ENCODE measurements at regions not wholly inside any gene's neighbourhood (a gene's known extent, or its start where the extent isn't known, plus 50 kb on each side); places are given as distances from the start of the nearest gene placed in this dataset.

DNA sequence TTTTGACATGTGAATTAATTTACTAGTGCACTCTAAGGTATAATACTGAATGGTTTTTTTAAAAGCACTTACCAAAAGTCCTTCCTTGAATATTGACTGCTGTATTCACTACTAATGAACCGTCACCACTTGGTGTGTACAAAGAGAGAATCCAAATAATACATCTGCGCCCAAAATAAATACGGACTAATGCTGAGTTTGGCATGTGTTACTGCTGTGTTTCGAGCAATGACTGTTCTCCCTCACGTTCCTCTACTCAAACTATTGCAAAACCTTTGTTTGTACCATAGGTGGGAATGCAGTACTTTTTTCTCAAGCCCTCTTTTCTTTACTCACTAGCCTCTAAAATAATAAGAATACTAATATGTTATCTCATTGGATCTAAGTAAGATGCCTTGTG, 305.5 kb downstream of the QKI start:
- POLR2A ChIA-PET = no interaction called here

DNA sequence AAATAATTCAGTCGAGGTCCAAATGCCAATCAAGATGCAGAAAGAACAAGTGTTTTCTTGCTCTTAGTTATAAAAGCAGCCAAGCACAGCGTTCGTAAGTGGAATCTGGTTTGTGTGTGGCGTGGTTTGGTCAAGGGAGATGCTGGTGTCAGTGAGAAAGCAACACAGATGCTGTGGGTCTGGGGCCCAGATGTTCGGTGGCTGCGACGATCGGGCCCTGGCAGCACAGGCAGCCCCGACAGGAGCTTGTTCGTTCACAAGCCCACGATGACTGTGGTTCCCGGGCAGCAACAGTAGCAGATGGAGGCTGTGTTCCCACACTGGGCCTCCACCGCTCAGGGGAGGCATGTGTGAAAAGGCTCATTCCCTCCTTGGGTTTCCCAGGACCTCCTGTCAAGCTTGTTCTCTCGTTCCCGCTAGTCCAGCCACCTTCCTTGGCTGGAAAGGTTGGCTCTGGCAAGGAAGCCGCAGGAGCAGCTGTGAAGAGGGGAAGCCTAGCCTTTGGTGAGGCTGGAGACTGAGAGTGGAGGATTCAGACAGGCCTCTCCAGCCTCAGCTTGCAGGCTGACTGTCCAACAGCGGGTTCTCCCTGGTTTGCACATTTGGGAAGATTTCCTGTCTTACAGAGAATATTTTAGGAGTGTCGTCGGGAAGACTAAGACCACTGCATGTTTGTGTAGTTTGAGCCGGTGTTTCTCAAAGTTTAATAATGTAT, 304.7 kb downstream of the QKI start:
- CTCF ChIA-PET = no interaction called here

More for the DNA sequence above, 305.5 kb downstream of the QKI start:
- intact Hi-C loops (cut with micrococcal nuclease) = no loop called here
- no peak for DNase-seq (ENCODE audit: unreplicated experiment)
- H3K27ac Mint-ChIP-seq (ENCODE audit: low read depth, unreplicated experiment) = no peak overlapping the region
- no TSS peak for BruUV-seq (replicated peaks)
- no peaks in the 10 kb centered on the region for H3K9me3 Mint-ChIP-seq (ENCODE audit: unreplicated experiment)
- H3K27me3 Mint-ChIP-seq (ENCODE audit: insufficient read depth, unreplicated experiment) = no peaks in the 10 kb centered on the region
- TF ChIP-seq, protein P1, sequence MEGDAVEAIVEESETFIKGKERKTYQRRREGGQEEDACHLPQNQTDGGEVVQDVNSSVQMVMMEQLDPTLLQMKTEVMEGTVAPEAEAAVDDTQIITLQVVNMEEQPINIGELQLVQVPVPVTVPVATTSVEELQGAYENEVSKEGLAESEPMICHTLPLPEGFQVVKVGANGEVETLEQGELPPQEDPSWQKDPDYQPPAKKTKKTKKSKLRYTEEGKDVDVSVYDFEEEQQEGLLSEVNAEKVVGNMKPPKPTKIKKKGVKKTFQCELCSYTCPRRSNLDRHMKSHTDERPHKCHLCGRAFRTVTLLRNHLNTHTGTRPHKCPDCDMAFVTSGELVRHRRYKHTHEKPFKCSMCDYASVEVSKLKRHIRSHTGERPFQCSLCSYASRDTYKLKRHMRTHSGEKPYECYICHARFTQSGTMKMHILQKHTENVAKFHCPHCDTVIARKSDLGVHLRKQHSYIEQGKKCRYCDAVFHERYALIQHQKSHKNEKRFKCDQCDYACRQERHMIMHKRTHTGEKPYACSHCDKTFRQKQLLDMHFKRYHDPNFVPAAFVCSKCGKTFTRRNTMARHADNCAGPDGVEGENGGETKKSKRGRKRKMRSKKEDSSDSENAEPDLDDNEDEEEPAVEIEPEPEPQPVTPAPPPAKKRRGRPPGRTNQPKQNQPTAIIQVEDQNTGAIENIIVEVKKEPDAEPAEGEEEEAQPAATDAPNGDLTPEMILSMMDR (IDR thresholded peaks at IDR 0.05; ENCODE audit: unreplicated experiment) = no peak
- CTCF ChIA-PET = no interaction called here
- H3K4me1 Mint-ChIP-seq (ENCODE audit: insufficient read depth, unreplicated experiment) = no peaks in the 10 kb centered on the region
- H3K36me3 Mint-ChIP-seq (ENCODE audit: insufficient read depth, unreplicated experiment) = peaks cover 6% of the 10 kb centered on the region
- H3K4me3 Mint-ChIP-seq (ENCODE audit: unreplicated experiment) = no peak overlapping the region

DNA sequence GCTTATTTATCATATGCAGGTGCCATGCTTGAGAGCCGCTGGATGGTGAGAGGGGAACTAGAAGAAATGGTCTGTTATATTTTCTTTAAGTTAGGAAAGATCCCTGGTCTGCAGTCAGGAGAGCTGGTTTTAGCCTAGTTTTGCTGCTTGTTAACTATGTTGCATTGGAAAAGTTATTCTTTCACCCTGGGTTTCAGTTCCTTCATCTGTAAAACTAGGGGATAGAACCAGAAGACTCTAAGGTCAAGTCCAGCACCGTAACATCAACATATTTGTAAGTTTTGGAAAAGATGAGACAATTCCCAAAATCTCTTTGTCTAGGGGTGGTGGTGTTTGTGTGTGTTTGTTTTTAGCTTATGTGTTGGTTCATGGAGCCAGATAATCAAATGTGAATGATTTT, 304.0 kb downstream of the QKI start:
- BruUV-seq (replicated peaks) = no TSS peak
- ChIA-PET POLR2A (no interaction called here), CTCF (no interaction called here)
- intact Hi-C loops (cut with micrococcal nuclease) = no loop called here
- TF ChIP-seq, protein P1 (IDR thresholded peaks at IDR 0.05; ENCODE audit: unreplicated experiment) = no peak
- peaks cover 6% of the 10 kb centered on the region for H3K36me3 Mint-ChIP-seq (ENCODE audit: insufficient read depth, unreplicated experiment)
- no peak overlapping the region for H3K27ac Mint-ChIP-seq (ENCODE audit: low read depth, unreplicated experiment)
- H3K9me3 Mint-ChIP-seq (ENCODE audit: unreplicated experiment) = no peaks in the 10 kb centered on the region
- H3K4me3 Mint-ChIP-seq (ENCODE audit: unreplicated experiment) = no peak overlapping the region
- H3K4me1 Mint-ChIP-seq (ENCODE audit: insufficient read depth, unreplicated experiment) = no peaks in the 10 kb centered on the region
- H3K27me3 Mint-ChIP-seq (ENCODE audit: insufficient read depth, unreplicated experiment) = no peaks in the 10 kb centered on the region
- DNase-seq (ENCODE audit: unreplicated experiment) = no peak

More for the DNA sequence above, 304.7 kb downstream of the QKI start:
- H3K4me1 Mint-ChIP-seq (ENCODE audit: insufficient read depth, unreplicated experiment) = no peaks in the 10 kb centered on the region
- H3K4me3 Mint-ChIP-seq (ENCODE audit: unreplicated experiment) = no peak overlapping the region
- no peaks in the 10 kb centered on the region for H3K9me3 Mint-ChIP-seq (ENCODE audit: unreplicated experiment)
- no peak for DNase-seq (ENCODE audit: unreplicated experiment)
- intact Hi-C loops (cut with micrococcal nuclease) = no loop called here
- TF ChIP-seq, protein P1 (IDR thresholded peaks at IDR 0.05; ENCODE audit: unreplicated experiment) = no peak
- no peak overlapping the region for H3K27ac Mint-ChIP-seq (ENCODE audit: low read depth, unreplicated experiment)
- POLR2A ChIA-PET = no interaction called here
- H3K27me3 Mint-ChIP-seq (ENCODE audit: insufficient read depth, unreplicated experiment) = no peaks in the 10 kb centered on the region
- peaks cover 6% of the 10 kb centered on the region for H3K36me3 Mint-ChIP-seq (ENCODE audit: insufficient read depth, unreplicated experiment)
- BruUV-seq (replicated peaks) = no TSS peak

DNA sequence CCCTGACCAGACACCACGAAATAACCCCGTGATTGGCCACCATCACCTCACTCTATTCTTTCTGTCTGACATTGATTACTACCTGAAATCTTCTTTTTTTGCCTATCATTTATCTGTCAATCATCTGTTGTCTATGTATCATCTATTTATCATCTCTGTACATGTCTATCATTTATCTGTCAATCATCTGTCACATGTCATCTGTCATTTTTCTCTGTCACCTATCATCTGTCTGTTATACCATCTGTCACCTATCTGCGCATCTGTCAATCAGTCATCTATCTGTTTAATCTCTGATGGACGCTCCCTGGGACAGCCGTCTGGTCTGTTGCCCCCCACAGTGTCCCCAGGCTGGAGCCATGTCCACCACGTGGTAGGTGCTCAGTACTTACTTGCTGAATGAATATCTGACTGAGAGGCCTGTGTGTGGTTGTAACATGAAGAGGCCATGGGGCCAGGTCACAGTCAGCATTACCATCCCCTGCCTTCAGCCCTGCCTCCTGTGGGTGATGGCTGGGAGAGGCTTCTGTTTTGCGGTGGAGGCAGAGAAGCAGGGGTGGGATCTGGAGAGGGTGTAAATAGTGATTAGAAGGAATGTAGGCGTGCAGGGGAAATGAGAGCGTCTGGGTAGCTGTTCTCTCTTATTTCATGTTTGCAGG, 302.7 kb downstream of the QKI start:
- intact Hi-C loops (cut with micrococcal nuclease) = no loop called here
- DNase-seq (ENCODE audit: unreplicated experiment) = no peak
- no peaks in the 10 kb centered on the region for H3K4me1 Mint-ChIP-seq (ENCODE audit: insufficient read depth, unreplicated experiment)
- no peaks in the 10 kb centered on the region for H3K27me3 Mint-ChIP-seq (ENCODE audit: insufficient read depth, unreplicated experiment)
- H3K9me3 Mint-ChIP-seq (ENCODE audit: unreplicated experiment) = no peaks in the 10 kb centered on the region
- H3K27ac Mint-ChIP-seq (ENCODE audit: low read depth, unreplicated experiment) = no peak overlapping the region
- ChIA-PET POLR2A (no interaction called here), CTCF (no interaction called here)
- no peak overlapping the region for H3K4me3 Mint-ChIP-seq (ENCODE audit: unreplicated experiment)
- TF ChIP-seq, protein P1 (IDR thresholded peaks at IDR 0.05; ENCODE audit: unreplicated experiment) = no peak
- peaks cover 6% of the 10 kb centered on the region for H3K36me3 Mint-ChIP-seq (ENCODE audit: insufficient read depth, unreplicated experiment)
- no TSS peak for BruUV-seq (replicated peaks)
